GDM1 (cell line): ENCODE measurements at regions not wholly inside any gene's neighbourhood (a gene's known extent, or its start where the extent isn't known, plus 50 kb on each side); places are given as distances from the start of the nearest gene placed in this dataset.

Source experiments
- DNase-seq: peaks from one replicate; lab custom pipeline; 2025; lab: John Stamatoyannopoulos, UW

DNA sequence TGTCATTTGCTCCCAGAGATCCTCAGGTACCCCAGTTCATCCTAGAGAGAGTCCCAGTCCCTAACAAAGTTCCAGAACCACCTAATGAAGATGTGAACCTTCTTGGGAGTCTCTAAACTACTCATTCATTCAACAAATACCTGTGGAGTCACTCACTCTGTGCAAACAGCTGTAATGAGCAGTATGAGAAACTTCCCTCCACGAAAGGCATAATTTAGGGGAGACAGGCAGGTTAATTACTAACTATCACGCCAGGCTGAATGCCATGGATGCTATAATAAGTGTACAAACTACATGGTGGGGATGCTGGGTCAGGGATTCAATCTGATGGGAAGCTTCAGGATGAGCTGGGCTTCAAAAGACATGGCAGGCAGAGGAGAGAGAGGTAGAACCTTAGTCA is 70.1 kb upstream of the AFDN start:
- no peak for DNase-seq

DNA sequence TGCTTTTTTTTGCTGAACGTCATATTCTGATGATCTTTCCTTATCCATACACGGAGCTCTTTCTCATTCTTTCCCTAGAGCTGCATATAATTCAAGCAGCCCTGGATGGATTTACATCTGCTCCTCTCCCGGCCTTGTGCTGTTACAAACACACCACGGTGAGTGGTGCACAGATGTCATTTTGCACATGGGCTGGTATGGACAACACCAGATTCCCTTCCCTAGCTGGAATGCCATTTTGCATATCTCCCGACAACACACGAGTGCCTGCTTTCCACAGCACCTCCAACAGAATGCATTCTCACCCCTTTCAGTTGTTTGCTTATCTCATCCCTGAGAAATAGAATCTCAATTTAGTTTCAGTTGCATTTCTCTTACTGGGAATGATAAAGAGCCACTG is 69.5 kb upstream of the AFDN start:
- DNase-seq: no peak

DNA sequence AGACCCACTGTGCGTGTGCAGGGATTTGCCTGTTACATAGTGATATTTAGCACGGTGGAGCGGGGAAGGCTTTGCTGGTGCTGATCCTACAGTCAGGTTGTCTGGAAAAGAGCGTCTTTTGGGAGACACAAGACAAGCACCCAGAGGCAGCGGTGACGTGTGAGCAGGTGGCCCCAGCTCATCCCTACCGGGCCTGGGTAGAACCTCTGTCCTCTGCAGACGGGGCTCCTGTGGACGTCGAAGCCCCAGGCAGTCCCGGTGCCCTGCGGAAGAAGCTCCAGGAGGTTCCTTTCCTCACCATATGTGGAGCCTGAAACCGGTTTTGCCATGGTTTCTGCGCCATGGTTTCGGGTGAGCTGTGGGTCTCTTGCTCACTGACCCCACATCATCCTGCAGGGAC is 68.9 kb upstream of the AFDN start:
- no peak for DNase-seq

DNA sequence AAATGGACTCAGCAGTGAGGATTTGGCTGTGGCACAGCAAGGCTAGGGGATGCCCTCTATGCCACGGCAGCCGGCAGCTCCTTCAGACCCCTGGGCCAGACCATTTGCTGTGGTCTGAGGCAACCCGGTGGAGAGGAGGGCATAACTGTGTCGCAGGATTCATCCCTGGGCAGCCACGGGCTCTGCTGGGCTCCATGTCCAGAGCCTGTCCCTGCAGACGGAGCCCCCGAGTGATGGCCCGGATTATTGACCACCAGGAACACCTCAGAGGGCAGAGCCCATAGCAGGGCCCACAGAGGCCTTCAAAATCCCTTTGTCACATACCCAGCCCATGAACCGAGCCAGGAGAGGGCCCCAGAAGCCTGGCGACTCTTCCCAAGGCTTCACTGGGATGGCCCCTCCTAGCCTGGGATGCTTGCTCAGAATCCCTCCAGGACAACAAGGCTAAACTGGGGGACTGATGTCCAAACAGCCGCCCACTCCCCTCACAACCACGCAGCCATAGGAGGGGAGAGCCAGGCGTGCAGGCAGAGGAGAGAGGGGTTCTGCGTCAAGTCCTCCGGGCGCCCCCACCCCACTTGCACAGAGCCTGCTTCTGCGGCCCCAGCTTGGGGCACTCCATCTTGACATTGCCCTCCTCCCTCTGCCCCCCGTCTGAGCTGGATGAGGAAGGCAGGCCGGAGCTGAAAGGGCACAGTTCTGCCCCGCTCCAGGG is 68.2 kb upstream of the AFDN start:
- DNase-seq: no peak

DNA sequence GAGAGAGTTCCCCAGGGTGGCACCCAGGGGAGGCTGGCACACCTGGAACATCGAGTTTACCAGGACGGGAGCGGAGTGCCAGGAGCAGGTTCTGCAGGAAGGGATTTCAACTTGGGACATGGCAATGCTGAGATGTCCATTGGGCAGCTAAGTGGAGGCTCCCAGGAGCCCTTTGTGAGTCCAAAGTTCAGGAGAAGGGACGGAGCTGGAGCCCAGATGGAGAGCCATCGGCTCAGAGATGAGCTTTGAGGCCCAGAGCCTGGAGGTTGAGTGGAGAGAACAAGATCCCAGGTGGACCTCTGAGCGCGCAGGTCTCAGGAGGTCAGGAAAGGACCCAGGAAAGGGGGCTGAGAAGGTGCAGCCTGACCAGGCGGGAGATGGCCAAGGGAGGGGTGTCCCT is 67.5 kb upstream of the AFDN start:
- DNase-seq: no peak

DNA sequence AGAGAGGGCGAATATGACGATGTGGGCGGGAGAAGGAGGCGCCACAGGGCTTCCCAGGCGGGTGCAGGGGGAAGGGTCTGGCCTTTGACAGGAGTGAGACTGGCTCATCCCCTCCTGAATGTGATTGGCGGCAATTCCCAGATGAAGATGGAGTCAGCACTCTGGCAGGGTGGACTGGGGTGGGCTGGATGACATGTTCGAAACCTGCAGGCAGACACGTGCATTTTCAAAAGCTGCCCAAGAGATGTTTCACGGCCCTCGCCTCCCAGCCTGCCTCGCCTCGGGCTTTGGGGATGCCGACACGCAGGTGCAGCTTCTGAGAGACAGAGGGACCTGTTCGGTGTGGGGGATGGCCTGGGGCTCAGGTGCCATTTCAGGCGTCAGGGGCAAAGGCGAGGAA is 66.8 kb upstream of the AFDN start:
- no peak for DNase-seq

DNA sequence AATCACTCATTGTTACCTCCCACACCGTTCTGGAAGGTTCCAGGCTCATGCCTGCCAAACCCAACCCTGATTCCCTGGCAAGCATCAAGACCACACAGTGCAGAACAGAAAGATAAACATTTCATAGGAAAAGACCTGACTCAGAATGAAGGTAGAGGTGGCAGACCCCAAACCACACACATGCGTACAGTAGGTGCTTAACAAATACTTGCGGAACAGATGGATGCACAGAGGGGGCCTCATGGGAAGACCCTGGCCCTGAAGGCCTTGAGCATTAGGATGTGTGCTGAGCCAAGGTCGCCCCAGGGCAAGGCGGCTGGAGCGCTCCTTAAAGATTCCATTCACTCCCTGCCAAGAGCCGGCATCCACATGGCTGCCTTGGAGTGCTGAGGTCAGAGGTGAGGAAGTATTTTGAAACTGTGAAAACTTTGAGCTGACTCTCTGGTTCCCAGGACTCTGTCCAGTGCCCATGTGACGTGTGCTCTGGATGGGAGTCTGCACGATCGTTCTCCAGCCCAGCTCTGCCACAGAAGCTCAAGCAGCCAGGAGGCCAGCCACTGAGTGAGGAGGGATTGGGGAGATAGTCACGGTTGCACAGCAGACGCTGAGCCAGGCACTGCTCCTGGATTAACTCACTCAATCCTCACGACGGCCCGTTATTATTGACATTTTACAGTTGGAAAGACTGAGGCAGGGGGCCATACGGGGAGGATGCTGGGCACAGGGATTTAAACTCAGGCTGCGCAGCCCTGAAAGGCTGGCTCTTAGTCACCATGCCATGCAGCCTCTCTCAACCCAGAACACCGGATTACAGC is 65.5 kb upstream of the AFDN start:
- DNase-seq: no peak

DNA sequence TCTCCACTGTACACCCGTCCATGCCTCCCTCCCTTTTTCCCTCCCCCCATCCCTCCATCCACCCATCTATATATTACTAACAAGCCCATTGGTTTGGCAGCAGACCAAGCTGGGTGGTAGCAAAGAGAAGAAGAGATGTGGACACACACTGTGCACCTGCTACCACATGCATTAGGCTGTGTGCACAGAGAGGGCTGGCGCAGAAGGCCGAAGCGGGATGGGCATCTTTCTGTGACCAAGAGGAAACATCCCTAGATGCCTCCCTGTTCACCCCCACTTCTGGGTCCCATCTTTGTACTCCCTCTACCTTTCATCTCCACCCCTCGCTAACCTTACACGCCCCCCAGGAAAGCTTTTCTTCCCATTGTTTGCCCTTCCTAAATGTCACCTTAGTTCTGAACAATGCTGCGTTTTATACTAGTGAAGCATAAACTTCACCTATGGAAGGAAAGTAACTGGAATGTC is 64.9 kb upstream of the AFDN start:
- no peak for DNase-seq

DNA sequence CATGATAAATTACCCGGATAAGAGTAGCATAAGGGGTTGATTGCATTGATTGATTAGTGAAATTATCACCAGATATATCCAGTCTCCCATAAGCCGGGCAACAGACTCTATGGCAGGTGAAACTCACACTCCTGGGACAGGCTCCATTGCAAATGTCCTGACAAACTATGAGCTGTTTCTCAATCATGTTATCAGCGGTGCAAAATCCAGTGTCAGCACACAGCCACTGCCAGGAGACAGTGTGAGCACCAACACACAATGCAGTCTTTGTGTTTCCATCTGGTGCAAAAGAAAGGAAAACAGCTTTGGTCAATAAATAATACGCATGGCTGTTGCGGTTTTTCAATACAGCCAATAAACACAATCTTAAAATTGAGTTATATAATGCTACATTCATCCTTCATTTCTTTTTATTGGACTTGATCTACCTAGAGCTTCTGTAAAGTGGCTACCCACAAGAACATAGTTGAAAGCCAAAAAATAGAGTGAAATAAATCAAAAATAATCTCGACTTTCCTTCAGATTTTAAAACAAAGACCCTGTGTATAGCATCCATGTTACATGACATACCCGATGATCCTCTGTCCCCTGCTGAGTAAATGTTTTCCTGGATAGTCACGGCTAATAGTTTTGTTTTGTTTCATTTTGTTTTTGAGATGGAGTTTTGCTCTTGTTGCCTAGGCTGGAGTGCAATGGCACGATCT is 64.3 kb upstream of the AFDN start:
- DNase-seq: no peak

DNA sequence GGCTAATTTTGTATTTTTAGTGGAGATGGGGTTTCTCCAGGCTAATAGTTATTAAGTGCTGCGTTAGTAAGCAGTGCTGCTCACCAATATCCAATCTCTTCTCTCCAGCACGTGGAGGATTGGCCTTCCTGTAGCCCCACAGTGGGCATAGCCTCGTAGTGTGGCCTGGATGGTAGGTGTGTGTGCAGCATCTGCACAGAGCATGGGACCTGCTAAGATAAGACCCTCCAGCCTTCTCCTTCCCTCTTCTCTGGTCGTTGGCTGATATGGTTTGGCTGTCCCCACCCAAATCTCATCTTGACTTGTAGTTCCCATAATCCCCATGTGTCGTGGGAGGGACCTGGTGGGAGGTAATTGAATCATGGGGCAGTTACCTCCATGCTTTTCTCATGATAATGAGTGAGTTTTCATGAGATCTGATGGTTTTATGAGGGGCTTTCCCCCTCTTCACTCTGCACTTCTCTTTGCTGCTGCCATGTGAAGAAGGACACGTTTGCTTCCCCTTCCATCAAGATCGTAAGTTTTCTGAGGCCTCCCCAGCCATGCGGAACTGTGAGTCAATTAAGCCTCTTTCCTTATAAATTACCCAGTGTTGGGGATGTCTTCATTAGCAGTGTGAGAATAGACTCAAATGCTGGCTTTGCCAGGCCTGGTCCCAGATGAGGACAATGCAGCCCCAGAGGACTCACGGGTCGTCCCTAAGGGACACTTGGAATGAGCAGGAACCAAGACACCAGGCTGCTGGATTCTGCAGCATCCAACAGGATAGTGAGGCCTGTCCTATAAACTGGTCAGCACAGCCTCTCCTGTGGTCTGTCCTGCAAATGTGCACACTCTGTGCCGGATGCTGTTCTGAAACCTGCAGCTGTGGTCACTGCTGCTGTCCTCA is 63.4 kb upstream of the AFDN start:
- no peak for DNase-seq

DNA sequence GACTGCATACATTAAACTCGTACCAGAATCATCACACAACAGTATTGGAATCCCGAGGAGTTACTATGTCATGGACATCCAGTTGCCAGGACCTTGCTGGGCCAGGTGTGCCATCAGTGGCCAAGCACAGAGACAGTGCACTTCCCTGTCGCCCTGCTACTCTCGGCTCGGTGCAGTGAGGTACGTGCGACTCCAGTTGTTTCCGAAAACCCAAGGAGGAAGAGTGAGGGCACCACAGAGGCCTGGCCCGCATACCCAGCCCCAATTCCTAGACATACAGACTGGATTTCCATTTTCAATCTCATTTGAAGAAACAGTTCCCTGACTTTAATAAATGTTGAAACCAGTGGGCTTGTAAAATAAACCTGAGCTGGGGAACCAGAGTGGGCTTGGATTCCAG is 62.5 kb upstream of the AFDN start:
- no peak for DNase-seq

DNA sequence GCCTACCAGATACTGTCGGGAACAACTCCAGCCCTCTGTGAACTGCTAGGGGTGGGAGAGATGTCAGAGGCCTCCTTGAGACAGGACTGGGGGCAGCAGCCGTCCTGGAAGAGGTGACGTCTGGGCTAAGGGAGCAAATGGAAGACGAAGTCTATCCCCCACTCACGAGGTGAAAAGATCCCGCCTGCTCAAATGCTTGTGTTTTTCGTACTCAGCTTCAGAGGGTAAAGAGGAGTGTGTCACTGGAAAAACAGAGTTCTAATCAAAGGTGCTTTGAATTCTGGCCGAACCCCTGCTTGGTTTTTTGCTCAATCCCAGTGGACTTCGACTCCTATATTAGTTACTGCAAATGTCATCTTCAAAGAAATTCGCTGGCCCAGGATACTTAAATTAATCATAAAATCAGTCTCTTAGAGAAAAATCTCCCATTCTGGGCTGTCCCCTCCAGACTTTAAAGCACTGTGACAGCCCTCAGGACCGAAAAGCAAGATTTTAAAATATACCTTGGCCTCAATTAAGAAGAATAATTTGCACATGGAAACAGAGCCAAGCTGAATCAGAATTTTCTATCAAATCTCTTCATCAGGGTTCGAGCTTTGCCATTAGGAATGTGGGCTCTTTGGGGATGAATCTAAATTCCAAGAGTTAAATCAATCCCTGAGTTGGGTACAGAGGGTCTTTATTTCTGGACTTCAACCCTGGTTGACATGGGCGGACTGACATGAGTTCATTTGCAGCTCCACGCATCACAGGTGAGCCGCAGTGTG is 61.8 kb upstream of the AFDN start:
- DNase-seq: no peak

DNA sequence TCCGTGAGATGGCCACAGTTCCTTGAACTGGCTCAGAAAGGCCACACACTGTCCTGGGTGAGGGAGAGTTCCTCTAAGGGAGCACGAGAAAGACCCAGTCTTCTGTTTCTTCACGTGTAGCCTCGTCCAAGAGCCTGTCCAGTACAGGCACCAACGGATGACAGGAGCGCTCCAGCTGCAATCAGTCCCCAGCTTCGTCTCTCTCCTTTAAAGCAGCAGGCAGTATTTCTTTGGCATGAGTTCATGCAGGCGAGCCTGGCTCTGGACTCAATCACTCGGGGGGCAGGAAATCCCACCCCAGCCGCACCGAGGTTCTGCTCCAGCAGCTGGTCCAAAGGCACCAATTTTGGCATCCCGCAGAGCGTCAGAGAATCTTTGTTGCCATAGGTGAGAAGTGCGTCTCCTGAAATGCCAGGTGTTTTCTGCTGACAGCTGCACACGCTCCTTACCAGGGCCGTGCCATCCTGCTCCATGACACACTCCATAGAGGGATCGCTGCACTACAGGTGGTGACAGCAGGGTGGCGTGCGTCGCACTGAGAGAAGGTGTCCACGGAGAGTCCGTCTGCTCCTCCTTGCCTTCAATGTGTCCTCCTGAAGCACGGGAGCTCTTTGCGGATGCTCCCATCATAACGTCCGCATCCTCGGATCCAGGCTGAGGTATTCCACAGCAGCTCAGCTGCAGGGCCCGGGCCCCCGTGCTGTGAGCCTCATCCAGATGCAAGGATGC is 59.6 kb upstream of the AFDN start:
- DNase-seq: no peak

DNA sequence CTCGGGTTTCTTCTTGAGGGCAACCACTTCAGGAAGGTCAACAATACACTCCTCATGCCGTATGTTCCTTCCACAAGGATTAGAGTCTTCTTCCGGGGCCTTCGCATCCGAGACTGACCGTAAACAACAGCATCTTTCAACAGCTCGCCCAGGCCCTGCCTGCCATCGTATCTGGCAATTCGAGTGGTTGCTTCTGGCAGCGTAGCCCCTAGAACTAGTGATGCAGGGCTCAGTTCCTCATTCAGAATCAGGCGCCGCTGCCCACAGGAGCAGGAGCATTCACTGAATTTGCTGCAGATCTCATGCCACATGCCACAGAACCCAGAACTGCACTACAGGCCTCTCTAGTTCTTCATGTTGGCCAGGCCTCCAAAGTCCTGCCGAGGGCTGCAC is 59.0 kb upstream of the AFDN start:
- DNase-seq: no peak

DNA sequence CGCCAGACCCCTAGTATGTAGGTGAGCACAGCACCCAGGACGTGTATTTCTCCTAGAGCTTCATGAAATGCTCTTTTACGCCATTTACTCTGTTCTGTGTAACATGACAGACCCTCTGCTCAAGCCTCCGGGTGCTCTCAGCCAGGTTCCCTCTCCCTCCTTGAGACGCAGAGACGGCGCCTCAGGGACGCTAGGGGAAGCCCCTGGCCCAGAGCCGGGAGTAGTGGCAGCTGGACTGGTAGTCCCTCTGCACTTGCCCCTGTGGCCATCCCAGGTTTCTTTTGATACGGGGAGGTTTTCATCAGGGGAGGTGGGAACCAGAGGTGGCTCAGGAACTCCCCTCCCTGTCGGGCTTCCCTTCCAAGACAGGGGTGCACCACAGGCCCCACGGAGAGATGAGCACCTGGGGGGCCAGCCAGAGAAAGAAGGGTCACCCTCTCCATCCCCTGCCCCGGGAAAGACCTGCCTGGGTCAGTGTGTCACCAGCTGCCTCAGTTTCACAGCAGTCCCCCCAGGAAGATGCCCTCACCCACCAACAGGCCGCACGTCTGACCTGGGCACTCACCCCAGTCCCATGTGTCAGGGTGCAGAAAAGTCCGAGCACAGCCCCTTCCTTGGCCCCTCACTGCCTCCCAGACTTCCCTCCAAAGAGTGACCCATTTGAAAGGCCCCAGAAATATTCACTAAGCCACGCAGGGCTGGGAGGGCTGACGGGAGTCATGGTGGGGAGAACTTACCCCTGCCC is 58.1 kb upstream of the AFDN start:
- DNase-seq: no peak

DNA sequence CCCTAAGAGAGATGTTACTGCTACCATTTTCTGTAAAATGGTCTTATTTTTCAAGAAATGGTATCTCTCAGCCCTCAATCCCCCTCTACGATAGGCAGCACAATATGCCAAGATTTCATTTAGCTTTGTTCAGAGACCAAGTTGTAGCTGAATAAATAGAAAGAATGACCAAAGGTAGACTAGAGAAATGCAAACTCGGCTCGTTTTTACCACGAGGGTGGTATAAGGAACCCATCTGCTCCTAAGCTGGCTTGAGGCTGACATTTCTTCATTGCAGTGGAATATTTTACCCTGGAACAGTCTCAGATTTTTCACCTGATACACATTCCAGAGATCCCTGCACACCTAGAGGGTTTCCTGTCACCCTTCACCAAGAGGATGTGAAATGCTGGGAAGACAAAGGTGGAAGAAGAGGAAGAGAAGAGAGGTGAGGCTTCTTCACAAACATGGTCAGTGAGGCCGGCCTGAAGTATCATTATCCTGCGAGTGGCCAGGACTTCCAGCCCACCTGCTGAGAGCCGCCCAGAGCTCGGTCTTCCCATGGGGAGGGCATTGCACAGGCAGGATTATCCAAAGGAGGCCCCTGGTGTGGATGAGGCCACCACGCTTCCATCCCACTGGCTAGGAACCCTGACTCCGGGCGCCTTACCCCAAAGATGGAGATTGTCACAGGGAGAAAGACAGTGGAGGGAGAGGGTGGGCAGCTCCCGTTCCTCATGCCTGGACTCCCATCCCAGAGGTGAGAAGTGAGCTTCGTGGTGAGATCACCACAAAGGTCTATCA is 57.1 kb upstream of the AFDN start:
- DNase-seq: no peak

DNA sequence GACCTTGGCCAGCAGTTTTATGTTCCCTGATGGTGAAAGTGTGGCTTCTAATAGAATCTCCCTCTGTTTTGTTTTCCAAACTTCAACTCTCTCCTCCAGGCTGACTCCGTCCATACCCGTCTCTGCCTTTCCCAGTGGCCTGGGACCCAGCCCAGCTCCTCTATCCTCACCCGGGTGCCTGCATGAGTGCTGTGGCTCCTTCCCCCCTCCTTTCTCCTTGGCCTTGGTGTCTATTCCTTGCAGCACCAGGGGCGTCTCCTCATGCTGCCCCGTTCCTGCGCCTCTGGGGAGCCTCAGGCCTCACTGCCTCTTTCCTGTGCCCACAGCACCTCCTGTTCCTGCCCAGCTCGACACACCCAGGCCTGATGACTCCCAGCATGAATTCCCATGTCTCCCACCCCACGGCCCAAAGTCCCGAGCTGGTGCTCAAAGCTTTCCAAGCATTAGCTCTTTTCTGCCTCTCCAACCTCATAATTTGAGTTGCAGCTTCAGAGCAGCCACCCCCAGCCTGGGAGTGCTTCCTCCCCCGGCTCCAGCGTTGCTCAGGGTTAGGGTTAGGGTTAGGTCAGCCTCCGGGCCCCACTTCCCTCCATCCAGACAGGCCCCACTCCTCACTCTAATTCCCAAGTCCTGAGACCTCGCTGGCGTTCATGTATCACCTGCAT is 56.3 kb upstream of the AFDN start:
- no peak for DNase-seq

DNA sequence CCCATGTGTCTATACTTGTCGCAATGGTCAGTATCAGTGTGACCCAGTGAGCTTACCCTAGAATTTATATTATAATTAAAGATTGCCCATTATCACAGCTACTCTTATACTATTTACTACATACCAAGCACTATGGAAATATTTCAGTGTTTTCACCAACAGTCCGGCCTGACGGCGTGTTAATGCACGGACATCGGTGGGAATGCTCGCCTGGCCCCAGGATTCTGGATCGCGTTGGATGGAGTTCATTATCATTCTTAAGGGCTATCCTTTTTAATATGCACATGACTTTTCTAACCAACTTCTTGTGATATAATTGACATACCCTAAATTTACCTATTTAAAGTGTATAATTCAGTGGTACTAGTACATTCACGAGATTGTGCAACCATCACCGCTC is 51.8 kb upstream of the AFDN start:
- DNase-seq: no peak
